ENCODE measurements at regions not wholly inside any gene's neighbourhood (a gene's known extent, or its start where the extent isn't known, plus 50 kb on each side); places are given as distances from the start of the nearest gene placed in this dataset.

DNA sequence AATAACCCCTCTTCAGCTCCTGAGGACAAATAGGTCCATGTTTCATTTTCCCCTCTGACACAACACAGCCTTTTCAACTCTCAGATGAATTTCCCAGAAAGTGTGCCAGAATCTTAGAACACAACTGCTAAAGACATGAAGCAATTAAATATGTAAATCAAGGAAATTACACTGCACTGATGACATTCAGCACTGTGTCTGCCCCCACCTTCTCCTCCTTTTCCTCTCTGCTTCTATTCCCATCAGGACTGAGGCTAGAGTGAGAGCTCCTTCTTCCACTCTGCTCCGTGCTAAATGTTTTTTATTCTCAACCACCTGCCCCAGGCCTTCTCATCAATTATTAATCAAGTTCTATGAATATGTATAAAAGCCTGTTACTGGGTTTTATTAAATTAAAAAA, 596.1 kb downstream of the TUSC7 start:
- intact Hi-C loops (cut with micrococcal nuclease): no loop called here
- ATAC-seq: no peak
- no peak for DNase-seq

DNA sequence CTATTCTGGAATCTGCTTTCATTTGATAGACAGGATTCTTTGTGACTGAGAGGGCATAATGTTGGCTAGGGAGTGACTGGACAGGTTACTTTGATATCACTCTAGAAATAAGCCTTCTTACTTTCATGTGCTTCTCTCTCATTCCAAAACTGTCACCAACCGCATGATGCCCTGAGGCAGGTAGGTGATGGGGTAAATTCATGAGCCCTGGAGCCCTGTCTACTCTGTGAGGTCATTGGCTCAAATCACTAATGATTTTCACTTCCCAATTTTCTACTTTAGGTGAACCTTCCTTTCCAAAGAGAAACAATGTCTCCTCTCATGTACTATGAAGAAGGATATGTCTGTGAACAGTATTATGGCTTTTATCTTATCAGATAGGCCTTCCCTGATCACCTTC, 596.7 kb downstream of the TUSC7 start:
- DNase-seq: no peak
- ATAC-seq: no peak
- intact Hi-C loops (cut with micrococcal nuclease): no loop called here

- ATAC-seq: no peak
- no peak for DNase-seq
- intact Hi-C loops (cut with micrococcal nuclease): no loop called here
Observed at GRCh38 chr3:117308353-117308752, 598.8 kb downstream of the TUSC7 start.

GRCh38 chr3:117308756-117309155, 599.2 kb downstream of the TUSC7 start:
- intact Hi-C loops (cut with micrococcal nuclease): no loop called here
- ATAC-seq (no peak), DNase-seq (no peak)

DNA sequence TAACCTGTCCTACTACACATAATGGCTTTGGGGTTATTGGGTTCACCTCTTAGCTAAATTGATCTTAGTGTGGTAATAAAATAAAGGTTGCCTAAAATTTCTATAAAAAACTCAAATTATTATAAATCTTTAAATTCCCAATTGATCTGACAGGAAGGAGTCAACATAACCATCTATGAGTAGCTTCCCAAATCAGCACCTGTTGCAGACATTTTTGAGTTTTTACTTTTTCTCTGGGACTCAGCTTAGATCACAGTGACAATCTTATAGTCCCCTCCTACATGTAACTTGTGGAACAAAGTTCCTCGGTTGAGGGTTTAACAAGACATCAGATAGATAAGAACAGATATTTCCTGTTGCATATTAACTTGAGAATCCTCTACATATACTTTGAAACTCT, 601.0 kb downstream of the TUSC7 start:
- DNase-seq (no peak), ATAC-seq (no peak)
- intact Hi-C loops (cut with micrococcal nuclease): no loop called here

DNA sequence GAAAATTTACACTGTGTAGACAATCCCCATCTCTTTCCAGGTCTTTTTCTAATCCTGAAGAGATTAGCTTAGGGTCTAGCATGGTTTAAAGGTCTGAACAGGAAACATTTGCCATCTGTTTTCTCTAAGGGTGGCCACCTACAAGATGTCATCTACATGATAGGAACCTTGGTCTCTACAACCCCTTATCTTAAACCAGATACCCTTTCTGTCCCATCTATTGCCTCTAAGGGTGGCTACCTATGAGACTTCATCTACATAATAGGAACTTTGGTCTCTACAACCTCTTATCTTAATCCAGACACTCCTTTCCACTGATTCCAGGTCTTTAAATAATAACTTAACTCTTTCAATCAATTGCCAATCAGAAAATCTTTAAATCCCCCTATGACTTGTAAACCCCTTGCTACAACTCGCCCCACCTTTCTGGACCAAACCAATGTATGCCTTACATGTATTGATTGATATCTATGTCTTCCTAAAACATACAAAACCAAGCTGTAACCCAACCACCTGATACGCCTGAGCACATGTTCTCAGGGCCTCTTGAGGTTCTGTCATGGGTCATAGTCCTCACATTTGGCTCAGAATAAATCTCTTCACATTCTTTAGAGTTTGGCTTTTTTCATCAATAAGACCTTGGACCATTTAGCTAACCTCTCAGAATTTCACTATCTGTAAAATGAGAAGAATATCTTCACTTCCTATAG, 605.0 kb downstream of the TUSC7 start:
- DNase-seq (no peak), ATAC-seq (no peak)
- intact Hi-C loops (cut with micrococcal nuclease): no loop called here

DNA sequence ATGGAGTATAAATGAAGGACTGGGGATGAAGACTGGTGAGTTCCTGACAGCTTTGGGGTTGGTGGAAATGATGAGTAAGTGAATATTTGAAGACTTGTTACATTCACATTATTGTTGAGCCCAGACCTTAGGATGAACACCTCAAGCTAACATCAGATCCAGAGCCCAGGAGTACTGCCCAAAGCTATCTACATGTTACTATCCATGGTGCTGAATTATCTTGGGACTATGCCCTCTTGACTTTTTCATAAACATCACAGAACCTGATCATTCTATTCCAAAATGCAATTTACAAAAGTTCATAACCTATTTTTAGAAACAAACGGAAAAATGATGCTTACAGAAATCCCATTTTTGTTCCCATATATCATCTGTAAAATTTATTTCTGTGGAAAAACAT, 613.3 kb downstream of the TUSC7 start:
- no peak for DNase-seq
- no peak for ATAC-seq
- intact Hi-C loops (cut with micrococcal nuclease): no loop called here

DNA sequence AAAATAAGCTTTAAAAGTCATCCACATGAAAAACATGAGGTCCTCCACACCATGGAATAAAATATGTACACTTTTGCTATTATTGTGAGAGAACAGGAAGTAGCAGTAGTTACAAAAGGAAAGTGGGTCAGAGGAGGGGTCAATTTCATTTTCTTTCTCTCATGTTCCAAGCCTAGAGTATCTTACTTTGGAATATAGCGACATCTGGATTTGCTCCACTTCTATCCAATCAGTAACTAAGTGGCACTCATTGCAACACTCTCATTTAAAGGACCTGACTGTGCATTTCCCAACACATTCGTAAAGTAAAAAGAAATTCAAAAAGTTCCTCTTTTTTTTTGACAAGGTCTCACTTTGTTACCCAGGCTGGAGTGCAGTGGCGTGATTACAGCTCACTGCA, 637.3 kb downstream of the TUSC7 start:
- intact Hi-C loops (cut with micrococcal nuclease): no loop called here
- ATAC-seq: no peak

GRCh38 chr3:117348884-117349283, 639.3 kb downstream of the TUSC7 start:
- no peak for ATAC-seq
- intact Hi-C loops (cut with micrococcal nuclease): no loop called here
- no peak for DNase-seq

More for the DNA sequence above, 637.3 kb downstream of the TUSC7 start:
- DNase-seq: no peak

DNA sequence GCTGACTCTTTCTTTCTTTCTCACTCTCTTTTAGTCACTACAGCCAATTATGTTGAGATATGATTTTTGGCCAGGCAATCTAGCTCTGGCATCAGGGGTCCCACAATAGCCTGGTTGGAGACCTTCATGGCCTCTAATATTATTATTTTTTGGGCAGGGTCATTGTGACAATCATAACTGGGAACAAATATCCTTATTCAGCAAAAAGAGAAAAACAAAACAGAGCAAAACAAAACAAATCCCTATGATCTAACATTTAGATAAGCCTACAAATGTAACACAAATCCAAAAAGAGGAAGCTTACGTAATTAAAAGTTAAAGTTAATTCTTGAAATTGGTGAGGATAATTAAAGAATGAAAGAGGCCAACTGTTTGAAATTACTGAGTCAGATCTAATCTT, 640.0 kb downstream of the TUSC7 start:
- ATAC-seq (no peak), DNase-seq (no peak)
- intact Hi-C loops (cut with micrococcal nuclease): no loop called here

DNA sequence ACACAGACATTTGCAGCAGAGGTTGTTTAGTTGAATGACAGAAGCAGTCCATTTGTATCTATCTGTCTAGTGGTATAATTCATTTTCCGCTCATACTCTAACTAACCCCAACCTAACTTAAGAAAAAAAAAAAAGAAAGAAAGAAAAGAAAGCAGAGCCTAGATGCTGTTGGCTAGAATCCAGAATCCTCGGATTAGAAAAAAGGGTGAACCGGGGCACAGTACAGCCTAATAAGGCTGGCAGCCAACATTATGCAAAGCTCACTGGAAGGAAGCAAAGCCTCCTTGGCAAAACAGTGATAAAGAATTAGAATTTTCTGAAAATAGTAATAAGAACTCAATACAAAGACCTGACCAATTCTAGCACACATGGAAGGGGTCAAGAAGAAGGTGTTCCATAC, 640.8 kb downstream of the TUSC7 start:
- ATAC-seq: no peak
- intact Hi-C loops (cut with micrococcal nuclease): no loop called here
- DNase-seq: no peak

DNA sequence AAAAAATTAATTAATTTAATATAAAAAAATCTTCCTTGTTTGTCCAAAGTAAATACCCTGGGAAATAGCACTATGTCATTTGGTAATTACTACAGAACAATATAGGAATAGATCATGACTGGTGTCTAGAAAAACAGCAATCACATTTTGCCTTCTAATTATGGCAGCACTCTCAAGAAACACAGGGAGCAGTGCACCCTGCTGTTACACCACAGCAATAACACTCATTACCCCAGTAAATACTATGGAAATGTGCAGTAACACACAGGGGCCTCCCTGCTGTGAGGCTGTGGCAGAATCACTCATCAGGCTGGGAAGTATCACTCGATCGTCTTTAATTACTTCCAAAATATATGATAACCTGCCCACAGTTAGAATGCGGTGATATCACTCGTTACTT, 646.0 kb downstream of the TUSC7 start:
- ATAC-seq (no peak), DNase-seq (no peak)
- intact Hi-C loops (cut with micrococcal nuclease): no loop called here

DNA sequence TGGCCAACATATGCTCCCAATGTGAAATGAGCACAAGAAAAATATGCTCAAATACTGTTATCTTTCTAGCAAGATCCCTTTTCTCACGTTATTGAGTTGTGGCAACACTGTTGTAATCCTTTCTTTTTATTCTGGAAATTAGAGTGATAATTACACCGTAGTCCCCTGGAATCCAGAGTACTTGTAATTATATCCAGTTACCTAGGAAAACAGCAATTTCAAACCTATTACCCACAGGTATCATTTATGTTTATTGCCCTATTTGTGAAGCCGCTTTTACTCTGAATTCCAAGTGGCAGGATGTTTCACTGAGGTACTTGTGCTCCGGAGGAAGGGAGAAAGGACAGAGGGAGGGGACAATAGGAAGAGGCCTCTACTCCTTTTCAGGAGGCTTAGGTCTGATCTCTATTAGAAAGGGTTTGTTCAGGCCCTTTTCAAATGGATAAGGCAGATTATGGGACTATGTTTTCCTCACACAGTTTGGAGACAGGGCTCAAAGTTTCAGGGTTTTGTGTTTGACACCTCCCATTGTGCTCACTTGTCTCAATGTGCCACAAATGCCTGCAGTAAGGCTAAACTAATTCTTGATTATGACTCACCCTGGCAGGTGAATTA, 646.6 kb downstream of the TUSC7 start:
- intact Hi-C loops (cut with micrococcal nuclease): no loop called here
- DNase-seq: no peak
- no peak for ATAC-seq

DNA sequence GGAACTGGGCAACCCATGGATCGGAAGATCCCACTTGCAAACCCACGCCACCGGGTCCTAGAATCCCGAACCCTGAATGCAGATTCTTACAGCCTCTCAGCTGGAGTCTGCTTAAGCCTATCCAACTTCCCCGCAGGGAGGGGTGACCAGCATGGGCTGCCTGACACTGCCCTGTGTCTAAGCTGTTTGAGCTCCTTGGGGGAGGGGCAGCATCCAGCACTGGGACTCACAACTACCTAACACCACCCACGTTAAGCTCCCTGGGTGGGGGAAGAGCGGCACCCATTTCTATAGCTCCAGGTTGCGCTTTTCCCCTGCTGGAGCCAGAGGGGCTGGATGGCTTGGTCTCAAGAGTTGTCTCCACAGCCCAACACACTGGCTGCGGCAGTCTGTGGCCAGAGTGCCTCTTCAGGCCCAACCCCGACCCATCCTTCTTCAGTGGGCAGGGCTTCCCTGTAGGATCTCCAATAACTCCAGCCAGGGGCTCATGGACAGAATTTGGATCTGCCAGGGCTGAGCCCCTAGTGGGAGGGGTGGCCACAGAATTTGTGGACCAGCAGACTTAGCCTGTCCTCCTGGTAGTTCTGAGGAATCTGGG, 649.2 kb downstream of the TUSC7 start:
- intact Hi-C loops (cut with micrococcal nuclease): no loop called here
- DNase-seq: no peak
- ATAC-seq: no peak

DNA sequence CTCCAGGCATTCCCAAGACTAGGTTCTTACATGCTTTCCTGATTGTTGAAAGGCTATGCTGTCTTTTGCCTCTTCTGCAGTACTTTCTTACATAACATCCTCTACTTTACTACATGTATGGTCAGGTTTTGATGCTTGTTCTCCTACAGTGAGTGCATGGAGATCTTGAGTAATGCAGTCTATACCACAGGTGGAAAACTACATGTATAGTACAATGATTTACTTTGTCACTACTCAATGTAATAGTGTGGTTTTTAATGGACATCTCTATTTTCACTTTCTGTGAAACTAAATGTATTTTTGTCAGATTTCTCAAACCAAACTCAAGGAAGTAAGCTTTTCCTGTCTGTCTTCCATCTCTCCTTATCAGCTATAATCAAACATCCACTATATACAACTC, 657.0 kb downstream of the TUSC7 start:
- ATAC-seq (no peak), DNase-seq (no peak)
- intact Hi-C loops (cut with micrococcal nuclease): no loop called here

DNA sequence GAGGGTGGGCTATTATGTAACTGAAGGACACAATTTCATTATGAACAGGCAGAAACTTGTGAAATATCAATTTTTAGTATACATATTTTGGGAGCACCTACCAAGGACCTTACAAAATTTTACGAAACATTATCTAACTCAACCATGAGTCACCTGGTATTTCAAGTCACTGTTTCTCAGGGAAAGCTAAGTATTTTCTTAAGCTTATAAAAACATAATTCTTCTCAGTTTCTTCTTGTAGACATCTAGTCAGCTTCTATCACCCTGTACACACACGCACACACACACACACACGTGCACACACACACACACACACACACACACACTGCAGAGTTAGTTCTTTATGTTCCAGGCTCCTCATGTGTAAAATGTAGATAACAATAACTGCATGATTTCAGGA, 658.3 kb downstream of the TUSC7 start:
- no peak for ATAC-seq
- no peak for DNase-seq
- intact Hi-C loops (cut with micrococcal nuclease): no loop called here

DNA sequence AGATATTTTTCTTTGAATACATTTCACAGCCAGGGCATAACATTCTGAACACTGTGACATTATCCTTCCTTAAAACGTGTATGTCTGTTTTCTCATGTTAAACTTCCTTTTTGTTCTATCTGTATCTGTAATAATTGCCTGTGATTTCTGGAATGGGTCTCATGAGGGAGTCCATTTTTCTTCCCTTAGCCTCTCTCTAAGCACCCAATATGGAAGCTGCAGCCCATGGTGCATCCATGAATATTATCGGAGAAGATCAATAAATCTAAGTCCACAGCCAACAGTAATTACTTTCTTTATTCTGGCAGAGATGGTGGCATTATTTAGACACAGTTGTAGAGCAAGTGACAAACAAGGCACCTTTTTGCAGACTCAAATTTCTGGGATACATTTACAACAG, 671.1 kb downstream of the TUSC7 start:
- ATAC-seq: no peak
- DNase-seq: no peak
- intact Hi-C loops (cut with micrococcal nuclease): no loop called here

DNA sequence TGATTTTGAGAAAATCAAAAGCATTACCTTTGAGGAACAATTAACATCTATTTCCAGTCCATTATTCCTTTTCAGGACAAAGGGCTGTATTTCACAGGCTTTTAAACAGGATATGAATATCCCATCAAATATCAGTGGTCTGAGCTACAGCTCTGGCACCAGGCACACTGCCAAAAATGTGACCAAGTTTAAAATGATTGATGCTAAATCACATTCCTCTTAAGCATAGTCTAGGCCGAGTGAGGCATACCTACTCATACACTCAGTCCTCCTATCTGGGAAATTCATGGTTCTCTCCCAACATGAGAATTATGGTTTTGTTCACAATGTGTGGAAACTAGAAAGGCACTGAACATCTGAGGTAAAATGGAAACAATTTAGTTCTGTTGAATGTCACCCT, 683.5 kb downstream of the TUSC7 start:
- DNase-seq (no peak), ATAC-seq (no peak)
- intact Hi-C loops (cut with micrococcal nuclease): no loop called here

DNA sequence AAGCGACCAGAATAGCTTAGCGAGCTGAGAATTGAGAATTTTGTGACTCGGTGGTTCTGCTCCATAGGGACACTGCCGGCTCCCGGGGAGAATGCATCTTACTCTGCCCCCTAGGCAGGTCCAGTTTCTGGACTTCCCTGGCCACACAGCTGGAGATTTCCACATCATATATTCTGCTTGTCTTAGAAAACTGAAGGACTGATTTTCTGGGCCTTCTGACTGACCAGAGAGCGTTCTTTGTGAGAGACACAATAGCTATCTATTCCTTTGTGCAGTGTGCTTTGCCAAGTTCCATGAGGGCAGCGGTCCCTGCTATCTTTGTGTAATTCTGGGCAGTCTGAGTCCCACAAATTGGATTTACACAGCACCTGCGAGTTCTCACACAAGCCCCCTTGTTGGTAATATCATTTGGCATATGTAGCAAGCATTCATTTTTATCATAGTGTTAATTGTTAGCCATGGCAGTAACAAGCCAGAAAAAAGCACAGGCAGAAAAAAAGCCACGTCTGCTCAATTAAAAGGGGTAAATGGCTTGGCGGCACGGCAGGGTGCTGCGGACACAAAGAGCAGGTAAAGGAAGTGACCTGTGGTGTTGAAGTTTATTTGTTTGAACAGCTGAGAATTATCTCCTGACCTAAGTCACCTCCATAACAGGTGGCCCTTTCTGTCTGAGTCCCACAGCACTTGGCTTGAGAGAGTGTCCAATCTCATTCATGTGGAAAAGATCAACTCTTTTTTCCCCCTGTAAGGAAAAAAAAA, 688.7 kb downstream of the TUSC7 start:
- intact Hi-C loops (cut with micrococcal nuclease): no loop called here
- no peak for DNase-seq
- no peak for ATAC-seq

- no peak for DNase-seq
- ATAC-seq: no peak
- intact Hi-C loops (cut with micrococcal nuclease): no loop called here
Observed at GRCh38 chr3:117399311-117400078, 689.9 kb downstream of the TUSC7 start.

All from left ventricle myocardium superior (tissue), 1 donor.